SK-N-SH treated with all-trans-retinoic acid at 6 μM for 48 hours (cell line): ENCODE measurements at regions not wholly inside any gene's neighbourhood (a gene's known extent, or its start where the extent isn't known, plus 50 kb on each side); places are given as distances from the start of the nearest gene placed in this dataset.

ENCODE experiments used
- ATAC-seq: fragments of 200-7000 bp; cut with Tn5 transposase; 3 replicates; pipeline ENCODE4 v1.9.1; 2020; ENCODE audit warnings: mild to moderate bottlenecking, moderate library complexity
- ARNTL ChIP-seq: fragments of 450-650 bp; formaldehyde crosslinking; IDR thresholded peaks from 2 replicates; pipeline ENCODE4 v1.5.0; 2020; ENCODE audit warnings: low read depth, mild to moderate bottlenecking, moderate library complexity, borderline replicate concordance
- CSDC2 ChIP-seq: fragments of 250-450 bp; sonication (Bioruptor Pico); IDR thresholded peaks from 2 replicates; pipeline ENCODE4 v1.5.0; 2020; ENCODE audit warnings: mild to moderate bottlenecking, moderate library complexity
- ESRRG ChIP-seq: fragments of 250-450 bp; sonication (Bioruptor Pico); IDR thresholded peaks from 2 replicates; pipeline ENCODE4 v1.6.1; 2021; ENCODE audit warnings: mild to moderate bottlenecking
- GLIS3 ChIP-seq: fragments of 250-450 bp; sonication (Bioruptor Pico); IDR thresholded peaks from 2 replicates; pipeline ENCODE4 v1.5.0; 2020; ENCODE audit warnings: mild to moderate bottlenecking, moderate library complexity
- ISL1 ChIP-seq: fragments of 250-450 bp; sonication (Bioruptor Pico); IDR thresholded peaks from 2 replicates; pipeline ENCODE4 v2.1.2; 2022; ENCODE audit warnings: mild to moderate bottlenecking, moderate library complexity
- OSR1 ChIP-seq: fragments of 250-450 bp; sonication (Bioruptor Pico); IDR thresholded peaks from 2 replicates; pipeline ENCODE4 v1.8.0; 2022; ENCODE audit warnings: moderate library complexity, mild to moderate bottlenecking, inconsistent platforms
- RARB ChIP-seq: fragments of 250-450 bp; sonication (Bioruptor Pico); IDR thresholded peaks from 2 replicates; pipeline ENCODE4 v1.8.0; 2021; ENCODE audit warnings: mild to moderate bottlenecking, moderate library complexity
- SNAI2 ChIP-seq: fragments of 250-450 bp; sonication (Bioruptor Pico); IDR thresholded peaks from 2 replicates; pipeline ENCODE4 v1.5.0; 2020; ENCODE audit warnings: mild to moderate bottlenecking, moderate library complexity
- TCF4 ChIP-seq: fragments of 250-450 bp; sonication (Bioruptor Pico); IDR thresholded peaks from 2 replicates; pipeline ENCODE4 v1.8.0; 2021; ENCODE audit warnings: mild to moderate bottlenecking, moderate library complexity, borderline replicate concordance
- TOX ChIP-seq: fragments of 250-450 bp; sonication (Bioruptor Pico); IDR thresholded peaks from 2 replicates; pipeline ENCODE4 v1.8.0; 2021; ENCODE audit warnings: mild to moderate bottlenecking, moderate library complexity, borderline replicate concordance
- ZC3H10 ChIP-seq: fragments of 250-450 bp; sonication (Bioruptor Pico); IDR thresholded peaks from 2 replicates; pipeline ENCODE4 v1.5.1; 2021; ENCODE audit warnings: mild to moderate bottlenecking, moderate library complexity
- ZFP30 ChIP-seq: fragments of 450-650 bp; formaldehyde crosslinking; IDR thresholded peaks from 2 replicates; pipeline ENCODE4 v1.5.0; 2022; ENCODE audit warnings: mild to moderate bottlenecking, moderate library complexity
- ZNF565 ChIP-seq: fragments of 450-650 bp; formaldehyde crosslinking; conservative IDR thresholded peaks from 2 replicates; pipeline ENCODE4 v1.5.0; 2020; ENCODE audit warnings: low read depth, mild to moderate bottlenecking, moderate library complexity
- ZNF70 ChIP-seq: fragments of 450-650 bp; formaldehyde crosslinking; IDR thresholded peaks from 2 replicates; pipeline ENCODE4 v1.5.0; 2020; ENCODE audit warnings: mild to moderate bottlenecking, moderate library complexity
- TF ChIP-seq, protein P1 (sequence below): fragments of 250-450 bp; sonication (Bioruptor Pico); IDR thresholded peaks from 2 replicates; pipeline ENCODE4 v1.5.1; 2020; ENCODE audit warnings: low read depth, mild to moderate bottlenecking, moderate library complexity
- TF ChIP-seq, protein P2 (sequence below): fragments of 250-450 bp; sonication (Bioruptor Pico); IDR thresholded peaks from 2 replicates; pipeline ENCODE4 v1.8.0; 2021; ENCODE audit warnings: low read depth, mild to moderate bottlenecking, moderate library complexity, borderline replicate concordance
- TF ChIP-seq, protein P3 (sequence below): fragments of 250-450 bp; sonication (Bioruptor Pico); IDR thresholded peaks from 2 replicates; pipeline ENCODE4 v1.8.0; 2020; ENCODE audit warnings: mild to moderate bottlenecking, moderate library complexity, borderline replicate concordance
- TF ChIP-seq, protein P4 (sequence below): fragments of 250-450 bp; sonication (Bioruptor Pico); IDR thresholded peaks from 2 replicates; pipeline ENCODE4 v1.5.1; 2021; ENCODE audit warnings: mild to moderate bottlenecking, moderate library complexity

DNA sequence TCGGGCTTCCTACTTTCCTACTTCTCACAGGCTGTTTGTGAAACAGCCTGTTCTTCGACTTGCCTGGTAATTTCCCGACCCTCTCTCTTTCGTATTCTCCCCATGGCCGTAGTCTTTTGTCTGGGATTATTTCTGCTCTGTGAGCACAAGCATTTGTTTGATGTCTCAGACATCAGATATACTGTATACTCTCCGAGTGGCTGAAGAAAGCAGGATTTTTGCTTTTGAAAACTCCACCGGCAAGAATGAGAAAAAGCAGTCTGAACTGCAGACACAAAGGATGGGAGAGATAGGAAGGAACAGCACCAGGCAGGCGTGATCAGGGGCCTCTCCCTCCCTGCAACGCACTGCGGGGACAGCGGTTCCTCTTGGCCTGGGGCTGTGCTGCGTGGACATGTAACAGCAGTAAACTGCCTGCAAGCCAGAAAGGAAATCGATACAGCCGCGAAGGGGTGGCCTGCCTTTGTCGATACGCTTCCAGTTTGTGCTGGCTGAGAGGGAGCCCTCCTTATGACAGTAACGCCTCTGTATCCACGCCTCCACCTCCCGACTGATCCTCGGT, 313.9 kb upstream of the TLE4 start (continued):
- TF ChIP-seq, protein P1, sequence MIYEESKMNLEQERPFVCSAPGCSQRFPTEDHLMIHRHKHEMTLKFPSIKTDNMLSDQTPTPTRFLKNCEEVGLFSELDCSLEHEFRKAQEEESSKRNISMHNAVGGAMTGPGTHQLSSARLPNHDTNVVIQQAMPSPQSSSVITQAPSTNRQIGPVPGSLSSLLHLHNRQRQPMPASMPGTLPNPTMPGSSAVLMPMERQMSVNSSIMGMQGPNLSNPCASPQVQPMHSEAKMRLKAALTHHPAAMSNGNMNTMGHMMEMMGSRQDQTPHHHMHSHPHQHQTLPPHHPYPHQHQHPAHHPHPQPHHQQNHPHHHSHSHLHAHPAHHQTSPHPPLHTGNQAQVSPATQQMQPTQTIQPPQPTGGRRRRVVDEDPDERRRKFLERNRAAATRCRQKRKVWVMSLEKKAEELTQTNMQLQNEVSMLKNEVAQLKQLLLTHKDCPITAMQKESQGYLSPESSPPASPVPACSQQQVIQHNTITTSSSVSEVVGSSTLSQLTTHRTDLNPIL (CRISPR knock-in tag) = no peak
- TF ChIP-seq, protein P2, sequence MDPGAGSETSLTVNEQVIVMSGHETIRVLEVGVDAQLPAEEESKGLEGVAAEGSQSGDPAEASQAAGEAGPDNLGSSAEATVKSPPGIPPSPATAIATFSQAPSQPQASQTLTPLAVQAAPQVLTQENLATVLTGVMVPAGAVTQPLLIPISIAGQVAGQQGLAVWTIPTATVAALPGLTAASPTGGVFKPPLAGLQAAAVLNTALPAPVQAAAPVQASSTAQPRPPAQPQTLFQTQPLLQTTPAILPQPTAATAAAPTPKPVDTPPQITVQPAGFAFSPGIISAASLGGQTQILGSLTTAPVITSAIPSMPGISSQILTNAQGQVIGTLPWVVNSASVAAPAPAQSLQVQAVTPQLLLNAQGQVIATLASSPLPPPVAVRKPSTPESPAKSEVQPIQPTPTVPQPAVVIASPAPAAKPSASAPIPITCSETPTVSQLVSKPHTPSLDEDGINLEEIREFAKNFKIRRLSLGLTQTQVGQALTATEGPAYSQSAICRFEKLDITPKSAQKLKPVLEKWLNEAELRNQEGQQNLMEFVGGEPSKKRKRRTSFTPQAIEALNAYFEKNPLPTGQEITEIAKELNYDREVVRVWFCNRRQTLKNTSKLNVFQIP (CRISPR knock-in tag) = no peak
- TF ChIP-seq GLIS3 (CRISPR knock-in tag) (no peak), ESRRG (CRISPR knock-in tag) (no peak), ISL1 (CRISPR knock-in tag) (no peak), CSDC2 (no peak), ZNF70 (CRISPR knock-in tag) (no peak), TOX (CRISPR knock-in tag) (no peak)

DNA sequence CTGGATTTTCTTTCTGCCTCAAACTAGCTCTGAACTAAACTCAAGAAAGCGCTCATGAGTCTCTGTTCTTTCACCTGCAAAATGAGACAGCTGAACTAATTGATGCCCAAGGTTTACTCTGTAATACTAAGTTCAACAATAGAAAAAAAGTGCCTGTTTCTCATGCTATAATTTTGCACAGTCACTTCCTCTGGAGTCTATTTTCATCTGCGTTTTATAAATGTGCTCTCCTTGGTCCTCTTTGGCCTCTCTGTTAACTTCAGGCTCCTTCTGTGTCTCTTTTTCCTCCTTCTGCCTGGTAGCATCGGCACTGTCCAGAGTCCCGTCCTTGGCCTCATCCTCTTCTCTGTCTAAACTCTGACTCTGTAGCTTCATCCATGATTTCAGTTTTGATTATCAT, 311.9 kb upstream of the TLE4 start:
- ATAC-seq = no peak
- TF ChIP-seq, protein P3, sequence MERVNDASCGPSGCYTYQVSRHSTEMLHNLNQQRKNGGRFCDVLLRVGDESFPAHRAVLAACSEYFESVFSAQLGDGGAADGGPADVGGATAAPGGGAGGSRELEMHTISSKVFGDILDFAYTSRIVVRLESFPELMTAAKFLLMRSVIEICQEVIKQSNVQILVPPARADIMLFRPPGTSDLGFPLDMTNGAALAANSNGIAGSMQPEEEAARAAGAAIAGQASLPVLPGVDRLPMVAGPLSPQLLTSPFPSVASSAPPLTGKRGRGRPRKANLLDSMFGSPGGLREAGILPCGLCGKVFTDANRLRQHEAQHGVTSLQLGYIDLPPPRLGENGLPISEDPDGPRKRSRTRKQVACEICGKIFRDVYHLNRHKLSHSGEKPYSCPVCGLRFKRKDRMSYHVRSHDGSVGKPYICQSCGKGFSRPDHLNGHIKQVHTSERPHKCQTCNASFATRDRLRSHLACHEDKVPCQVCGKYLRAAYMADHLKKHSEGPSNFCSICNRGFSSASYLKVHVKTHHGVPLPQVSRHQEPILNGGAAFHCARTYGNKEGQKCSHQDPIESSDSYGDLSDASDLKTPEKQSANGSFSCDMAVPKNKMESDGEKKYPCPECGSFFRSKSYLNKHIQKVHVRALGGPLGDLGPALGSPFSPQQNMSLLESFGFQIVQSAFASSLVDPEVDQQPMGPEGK = no peak
- no peak for TF ChIP-seq ISL1 (CRISPR knock-in tag)

DNA sequence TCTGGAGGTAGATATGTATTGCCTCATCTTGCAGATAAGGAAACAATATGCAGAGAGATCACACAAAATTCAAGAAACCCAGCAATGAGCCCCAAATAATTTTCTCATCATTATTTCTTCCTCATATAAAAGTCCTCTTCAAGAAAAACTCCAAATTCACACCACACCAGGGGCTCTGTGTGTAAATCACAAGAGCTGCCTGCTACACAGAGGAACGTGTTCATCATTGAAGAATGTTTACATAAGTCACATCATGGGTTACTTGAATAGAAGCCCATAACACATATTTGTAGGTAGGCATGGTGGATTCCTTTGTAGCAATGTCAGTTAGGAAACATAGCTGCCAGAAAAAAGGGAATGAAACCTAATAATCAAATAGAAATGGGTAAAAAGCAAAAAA, 308.1 kb upstream of the TLE4 start:
- no peak for ATAC-seq
- TF ChIP-seq OSR1 (no peak), ZFP30 (CRISPR knock-in tag) (no peak), ARNTL (CRISPR knock-in tag) (no peak), ZNF70 (CRISPR knock-in tag) (no peak), ISL1 (CRISPR knock-in tag) (no peak), ESRRG (CRISPR knock-in tag) (no peak), ZNF565 (CRISPR knock-in tag) (no peak), CSDC2 (no peak), GLIS3 (CRISPR knock-in tag) (no peak)
- TF ChIP-seq, protein P2 (CRISPR knock-in tag) = no peak
- TF ChIP-seq, protein P1 (CRISPR knock-in tag) = no peak
- TF ChIP-seq, protein P3 = no peak

DNA sequence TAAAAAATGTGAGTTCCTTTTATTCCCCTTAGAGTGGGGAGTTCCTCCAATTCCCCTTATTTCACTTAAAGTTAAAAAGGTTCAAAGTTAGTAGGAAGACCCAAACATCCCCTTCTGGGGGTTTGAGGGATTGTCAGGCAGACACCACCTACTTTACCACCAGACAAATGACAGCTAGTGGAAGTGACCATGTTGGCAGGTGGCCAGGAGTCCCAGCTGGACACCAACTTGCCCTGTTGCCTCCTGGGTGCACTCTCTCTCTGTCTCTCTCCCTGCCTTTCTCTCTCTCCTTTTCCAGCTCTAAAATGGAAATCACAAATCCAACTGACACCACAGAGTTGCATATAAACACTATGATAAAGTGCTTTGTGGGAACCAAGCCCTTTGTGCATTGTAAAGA, 307.7 kb upstream of the TLE4 start:
- TF ChIP-seq, protein P4, sequence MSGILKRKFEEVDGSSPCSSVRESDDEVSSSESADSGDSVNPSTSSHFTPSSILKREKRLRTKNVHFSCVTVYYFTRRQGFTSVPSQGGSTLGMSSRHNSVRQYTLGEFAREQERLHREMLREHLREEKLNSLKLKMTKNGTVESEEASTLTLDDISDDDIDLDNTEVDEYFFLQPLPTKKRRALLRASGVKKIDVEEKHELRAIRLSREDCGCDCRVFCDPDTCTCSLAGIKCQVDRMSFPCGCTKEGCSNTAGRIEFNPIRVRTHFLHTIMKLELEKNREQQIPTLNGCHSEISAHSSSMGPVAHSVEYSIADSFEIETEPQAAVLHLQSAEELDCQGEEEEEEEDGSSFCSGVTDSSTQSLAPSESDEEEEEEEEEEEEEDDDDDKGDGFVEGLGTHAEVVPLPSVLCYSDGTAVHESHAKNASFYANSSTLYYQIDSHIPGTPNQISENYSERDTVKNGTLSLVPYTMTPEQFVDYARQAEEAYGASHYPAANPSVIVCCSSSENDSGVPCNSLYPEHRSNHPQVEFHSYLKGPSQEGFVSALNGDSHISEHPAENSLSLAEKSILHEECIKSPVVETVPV (CRISPR knock-in tag) = no peak
- no peak for TF ChIP-seq OSR1
- no peak for TF ChIP-seq ZFP30 (CRISPR knock-in tag)
- no peak for TF ChIP-seq ISL1 (CRISPR knock-in tag)
- TF ChIP-seq ZNF70 (CRISPR knock-in tag) = no peak
- TF ChIP-seq TCF4 (CRISPR knock-in tag) = no peak
- no peak for TF ChIP-seq RARB
- TF ChIP-seq GLIS3 (CRISPR knock-in tag) = no peak
- TF ChIP-seq SNAI2 (CRISPR knock-in tag) = no peak
- TF ChIP-seq ZC3H10 = no peak
- ATAC-seq = no peak
